ENCODE measurements at regions not wholly inside any gene's neighbourhood (a gene's known extent, or its start where the extent isn't known, plus 50 kb on each side); places are given as distances from the start of the nearest gene placed in this dataset.

DNA sequence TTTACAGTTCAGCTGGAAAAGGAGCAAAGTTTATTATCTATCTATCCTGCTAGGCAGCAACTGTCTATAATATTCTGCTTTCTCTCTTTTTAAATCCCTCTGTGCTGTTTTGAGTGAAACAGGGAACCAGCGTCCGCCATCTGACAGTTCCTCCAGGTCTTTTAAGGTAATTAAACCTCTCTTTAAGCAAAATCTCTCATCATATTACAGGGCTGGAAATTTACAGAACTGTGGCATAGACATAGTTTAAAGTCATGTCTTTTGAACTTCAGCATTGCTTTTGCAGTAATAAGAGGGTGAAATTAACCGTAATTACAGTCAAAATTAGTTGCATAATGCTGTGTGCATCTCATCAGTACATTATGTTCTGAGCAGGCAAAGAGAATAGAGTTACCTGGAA, 263.4 kb upstream of the KCNMB2 start:
- ChIA-PET POLR2A (ENCODE audit: unreplicated experiment) (no interaction called here), CTCF (no interaction called here)
- no peak overlapping the region for H3K27ac ChIP-seq (ENCODE audit: low read length)
- no peak overlapping the region for H3K9ac ChIP-seq (ENCODE audit: low read length)
- H3K4me2 ChIP-seq (ENCODE audit: low read length) = no peak overlapping the region
- no peak overlapping the region for H3K4me3 ChIP-seq (ENCODE audit: low read length)
- H3F3A ChIP-seq (ENCODE audit: low read length, unreplicated experiment) = no peaks in the 10 kb centered on the region
- no peaks in the 10 kb centered on the region for H3K79me2 ChIP-seq (ENCODE audit: low read length)
- H4K20me1 ChIP-seq (ENCODE audit: low read length) = no peaks in the 10 kb centered on the region
- ATAC-seq = no peak
- 0 out of 2 replicates have a peak, but pooled peaks cover 4% of the 10 kb centered on the region for H3K9me2 ChIP-seq (replicated peaks; ENCODE audit: low read length)
- DNase-seq = no peak
- no peaks in the 10 kb centered on the region for H3K36me3 ChIP-seq (ENCODE audit: low read depth, low read length)
- no peak for TF ChIP-seq EZH2 (IDR thresholded peaks at IDR 0.05; ENCODE audit: low read length, unreplicated experiment)
- H3K27me3 ChIP-seq (ENCODE audit: low read length) = no peaks in the 10 kb centered on the region
- intact Hi-C loops (cut with micrococcal nuclease) = no loop called here
- H2AFZ ChIP-seq (ENCODE audit: low read length) = no peak overlapping the region
- no peaks in the 10 kb centered on the region for H3K9me3 ChIP-seq (ENCODE audit: low read length)
- peaks cover 28% of the 10 kb centered on the region for H3K4me1 ChIP-seq (ENCODE audit: insufficient read depth, low read length)
- no TSS peak for BruUV-seq (replicated peaks)

DNA sequence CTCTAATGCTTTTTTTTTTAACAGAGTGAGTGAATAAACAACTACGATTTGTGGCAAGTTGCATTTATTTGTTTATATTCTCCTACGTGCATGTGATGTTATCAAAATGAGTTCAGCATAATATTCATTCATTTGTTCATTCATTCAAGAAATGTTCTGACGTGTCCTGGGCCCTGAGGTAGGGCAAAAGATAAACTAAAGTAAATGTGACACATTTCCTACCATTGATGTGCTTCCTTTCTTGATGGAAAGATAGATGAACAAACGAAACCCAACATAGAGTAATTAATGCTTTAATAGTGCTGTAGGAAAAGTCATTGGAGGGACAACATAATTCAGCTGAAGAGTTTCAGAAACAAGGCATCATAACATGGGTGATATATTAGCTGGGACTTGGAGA, 261.5 kb upstream of the KCNMB2 start:
- Histone ChIP-seq H3K4me1 (ENCODE audit: insufficient read depth, low read length) (peaks cover 30% of the 10 kb centered on the region), H4K20me1 (ENCODE audit: low read length) (no peaks in the 10 kb centered on the region), H3K9me2 (replicated peaks; ENCODE audit: low read length) (0 out of 2 replicates have a peak, but pooled peaks cover 2% of the 10 kb centered on the region), H3K36me3 (ENCODE audit: low read depth, low read length) (no peaks in the 10 kb centered on the region), H3K27ac (ENCODE audit: low read length) (no peak overlapping the region), H3K79me2 (ENCODE audit: low read length) (no peaks in the 10 kb centered on the region), H2AFZ (ENCODE audit: low read length) (no peak overlapping the region), H3K4me2 (ENCODE audit: low read length) (no peak overlapping the region), H3K9ac (ENCODE audit: low read length) (no peak overlapping the region), H3K9me3 (ENCODE audit: low read length) (peaks cover 2% of the 10 kb centered on the region), H3K4me3 (ENCODE audit: low read length) (no peak overlapping the region), H3F3A (ENCODE audit: low read length, unreplicated experiment) (no peaks in the 10 kb centered on the region), H3K27me3 (ENCODE audit: low read length) (no peaks in the 10 kb centered on the region)
- TF ChIP-seq, protein P1, sequence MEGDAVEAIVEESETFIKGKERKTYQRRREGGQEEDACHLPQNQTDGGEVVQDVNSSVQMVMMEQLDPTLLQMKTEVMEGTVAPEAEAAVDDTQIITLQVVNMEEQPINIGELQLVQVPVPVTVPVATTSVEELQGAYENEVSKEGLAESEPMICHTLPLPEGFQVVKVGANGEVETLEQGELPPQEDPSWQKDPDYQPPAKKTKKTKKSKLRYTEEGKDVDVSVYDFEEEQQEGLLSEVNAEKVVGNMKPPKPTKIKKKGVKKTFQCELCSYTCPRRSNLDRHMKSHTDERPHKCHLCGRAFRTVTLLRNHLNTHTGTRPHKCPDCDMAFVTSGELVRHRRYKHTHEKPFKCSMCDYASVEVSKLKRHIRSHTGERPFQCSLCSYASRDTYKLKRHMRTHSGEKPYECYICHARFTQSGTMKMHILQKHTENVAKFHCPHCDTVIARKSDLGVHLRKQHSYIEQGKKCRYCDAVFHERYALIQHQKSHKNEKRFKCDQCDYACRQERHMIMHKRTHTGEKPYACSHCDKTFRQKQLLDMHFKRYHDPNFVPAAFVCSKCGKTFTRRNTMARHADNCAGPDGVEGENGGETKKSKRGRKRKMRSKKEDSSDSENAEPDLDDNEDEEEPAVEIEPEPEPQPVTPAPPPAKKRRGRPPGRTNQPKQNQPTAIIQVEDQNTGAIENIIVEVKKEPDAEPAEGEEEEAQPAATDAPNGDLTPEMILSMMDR (conservative IDR thresholded peaks at IDR 0.05; ENCODE audit: low read depth, low read length) = no peak
- TF ChIP-seq EZH2 (IDR thresholded peaks at IDR 0.05; ENCODE audit: low read length, unreplicated experiment) (no peak), EZH2phosphoT487 (IDR thresholded peaks at IDR 0.05; ENCODE audit: borderline replicate concordance, low read length) (no peak)
- ChIA-PET POLR2A (ENCODE audit: unreplicated experiment) (no interaction called here), CTCF (no interaction called here)
- intact Hi-C loops (cut with micrococcal nuclease) = no loop called here
- BruUV-seq (replicated peaks) = no TSS peak
- DNase-seq = no peak
- ATAC-seq = no peak

DNA sequence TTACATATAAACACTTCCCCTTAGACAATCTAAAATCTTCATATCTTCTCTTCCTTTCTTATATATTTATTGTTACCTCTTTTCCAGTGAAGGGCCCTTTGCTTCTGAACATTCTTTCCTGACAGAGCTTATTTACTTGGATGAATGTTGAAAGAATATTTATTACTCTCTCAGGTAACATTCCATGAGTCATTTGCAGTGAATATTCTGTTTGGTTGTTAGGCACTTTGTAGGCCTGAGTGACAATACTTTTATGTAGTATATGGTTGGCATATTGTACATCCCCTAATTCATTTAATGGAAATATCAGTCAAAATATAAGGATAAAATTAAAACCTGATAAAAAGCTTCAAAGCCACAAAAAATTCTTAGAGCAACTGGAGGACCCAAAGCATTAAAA, 260.9 kb upstream of the KCNMB2 start:
- no peaks in the 10 kb centered on the region for H3K27me3 ChIP-seq (ENCODE audit: low read length)
- no peak overlapping the region for H2AFZ ChIP-seq (ENCODE audit: low read length)
- H3K36me3 ChIP-seq (ENCODE audit: low read depth, low read length) = no peaks in the 10 kb centered on the region
- no TSS peak for BruUV-seq (replicated peaks)
- ATAC-seq (peak; percentile 71), DNase-seq (peak; percentile 65)
- no peak overlapping the region for H3K4me3 ChIP-seq (ENCODE audit: low read length)
- POLR2A ChIA-PET (ENCODE audit: unreplicated experiment) = no interaction called here
- peaks cover 6% of the 10 kb centered on the region for H3K9me3 ChIP-seq (ENCODE audit: low read length)
- no peaks in the 10 kb centered on the region for H4K20me1 ChIP-seq (ENCODE audit: low read length)
- no peak overlapping the region for H3K9ac ChIP-seq (ENCODE audit: low read length)
- intact Hi-C loops (cut with micrococcal nuclease) = no loop called here
- TF ChIP-seq, protein P1 (conservative IDR thresholded peaks at IDR 0.05; ENCODE audit: low read depth, low read length) = no peak
- TF ChIP-seq EZH2 (IDR thresholded peaks at IDR 0.05; ENCODE audit: low read length, unreplicated experiment) = no peak
- no peak for TF ChIP-seq EZH2phosphoT487 (IDR thresholded peaks at IDR 0.05; ENCODE audit: borderline replicate concordance, low read length)
- H3K79me2 ChIP-seq (ENCODE audit: low read length) = no peaks in the 10 kb centered on the region
- peak overlapping the region; percentile 2 for H3K27ac ChIP-seq (ENCODE audit: low read length)
- no peaks in the 10 kb centered on the region for H3K9me2 ChIP-seq (replicated peaks; ENCODE audit: low read length)
- H3F3A ChIP-seq (ENCODE audit: low read length, unreplicated experiment) = no peaks in the 10 kb centered on the region
- H3K4me2 ChIP-seq (ENCODE audit: low read length) = no peak overlapping the region
- H3K4me1 ChIP-seq (ENCODE audit: insufficient read depth, low read length) = peaks cover 28% of the 10 kb centered on the region
- CTCF ChIA-PET = no interaction called here

All from PC-3 (cell line).